Fibroblast of mammary gland (primary cell): ENCODE measurements at regions not wholly inside any gene's neighbourhood (a gene's known extent, or its start where the extent isn't known, plus 50 kb on each side); places are given as distances from the start of the nearest gene placed in this dataset.

ENCODE experiments used
- DNase-seq: peaks from one replicate; pipeline ENCODE4 v3.0.0-alpha.2; 2010; ENCODE audit warnings: low read depth
- H3K4me3 ChIP-seq: 2 replicates; pipeline ENCODE4 v1.5.1; 2011; ENCODE audit warnings: low read depth, mild to moderate bottlenecking, low read length, moderate library complexity; ENCODE audit not compliant: control insufficient read depth
- CTCF ChIP-seq: conservative IDR thresholded peaks from 2 replicates; pipeline ENCODE4 v1.5.1; 2011; ENCODE audit warnings: low read depth, low read length, inconsistent platforms; ENCODE audit not compliant: control insufficient read depth, insufficient read depth

- H3K4me3 ChIP-seq = no peak overlapping the region
- peak; percentile 50 for DNase-seq
- TF ChIP-seq CTCF = no peak
Observed at GRCh38 chr5:89847743-89848142, 561.8 kb downstream of the CETN3 start.

- no peak overlapping the region for H3K4me3 ChIP-seq
- no peak for TF ChIP-seq CTCF
- DNase-seq = no peak
Observed at GRCh38 chr5:89844548-89844947, 565.0 kb downstream of the CETN3 start.

- TF ChIP-seq CTCF = no peak
- H3K4me3 ChIP-seq = no peak overlapping the region
- no peak for DNase-seq
Observed at GRCh38 chr5:89842531-89842930, 567.0 kb downstream of the CETN3 start.

GRCh38 chr5:89840906-89841305, 568.6 kb downstream of the CETN3 start:
- TF ChIP-seq CTCF = no peak
- DNase-seq = no peak
- H3K4me3 ChIP-seq = no peak overlapping the region

- no peak for TF ChIP-seq CTCF
- H3K4me3 ChIP-seq = no peak overlapping the region
- no peak for DNase-seq
Observed at GRCh38 chr5:89830691-89831090, 578.9 kb downstream of the CETN3 start.

GRCh38 chr5:89827960-89828359, 581.6 kb downstream of the CETN3 start:
- no peak for TF ChIP-seq CTCF
- H3K4me3 ChIP-seq = no peak overlapping the region
- DNase-seq = no peak

GRCh38 chr5:89827359-89827758, 582.2 kb downstream of the CETN3 start:
- DNase-seq = no peak
- H3K4me3 ChIP-seq = no peak overlapping the region
- TF ChIP-seq CTCF = no peak
